ENCODE measurements at regions not wholly inside any gene's neighbourhood (a gene's known extent, or its start where the extent isn't known, plus 50 kb on each side); places are given as distances from the start of the nearest gene placed in this dataset.

DNA sequence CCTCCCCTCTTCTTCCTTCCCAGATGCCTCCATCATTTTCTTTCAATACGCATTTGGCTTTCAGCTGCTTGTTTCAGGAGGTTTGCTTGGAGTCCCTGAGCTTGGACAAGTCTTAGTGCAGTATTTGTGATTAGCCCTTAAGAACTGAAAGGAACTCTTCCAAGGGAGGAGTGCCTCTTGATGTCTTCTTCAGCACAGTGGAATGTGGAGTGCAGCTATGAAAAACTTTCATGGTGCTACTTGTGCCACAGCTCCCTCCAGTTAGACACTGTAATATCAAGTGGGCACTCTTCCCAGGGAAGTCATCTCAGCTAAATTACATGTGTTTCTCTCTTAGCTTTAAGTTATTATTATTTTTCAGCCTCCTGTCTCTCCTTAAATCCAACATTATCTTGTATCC is 173.1 kb downstream of the NECTIN3 start:
- 71 to 80% methylated on average over 1 of the region's 1 CpG for WGBS, 2 donors

GRCh38 chr3:111246967-111247760 is 175.5 kb downstream of the NECTIN3 start:
- Histone ChIP-seq H3K9me3 (ENCODE audit: control insufficient read depth, low read length) (no peaks in the 10 kb centered on the region), H3K4me3 (ENCODE audit: low read length in 2 of 2) (no peak overlapping the region), H3K4me1 (ENCODE audit: control insufficient read depth in 1 of 2, insufficient read depth in 2 of 2, low read length in 2 of 2) (no peaks in the 10 kb centered on the region), H3K36me3 (ENCODE audit: control insufficient read depth in 1 of 2, insufficient read depth in 2 of 2, low read length in 1 of 2) (peaks cover 0 to 2% of the 10 kb centered on the region in 2 donors), H3K27me3 (ENCODE audit: control insufficient read depth in 1 of 2, insufficient read depth in 2 of 2, low read length in 1 of 2) (no peaks in the 10 kb centered on the region), H3K27ac (ENCODE audit: low read depth in 1 of 2, low read length in 2 of 2) (no peak overlapping the region)
- 84% methylated on average over 7 of the region's 7 CpGs for WGBS, 2 donors
- no peak for ATAC-seq (ENCODE audit: low FRiP score)
- intact Hi-C loops (cut with DNase I) = no loop called here
- no peak for DNase-seq

More for the DNA sequence above, 173.1 kb downstream of the NECTIN3 start:
- Histone ChIP-seq H3K4me3 (ENCODE audit: low read length in 2 of 2) (no peak overlapping the region), H3K9me3 (ENCODE audit: control insufficient read depth, low read length) (no peaks in the 10 kb centered on the region), H3K4me1 (ENCODE audit: control insufficient read depth in 1 of 2, insufficient read depth in 2 of 2, low read length in 2 of 2) (no peaks in the 10 kb centered on the region), H3K36me3 (ENCODE audit: control insufficient read depth in 1 of 2, insufficient read depth in 2 of 2, low read length in 1 of 2) (peaks cover 0 to 2% of the 10 kb centered on the region in 2 donors), H3K27me3 (ENCODE audit: control insufficient read depth in 1 of 2, insufficient read depth in 2 of 2, low read length in 1 of 2) (no peaks in the 10 kb centered on the region), H3K27ac (ENCODE audit: low read depth in 1 of 2, low read length in 2 of 2) (no peak overlapping the region)
- intact Hi-C loops (cut with DNase I) = no loop called here
- no peak for DNase-seq
- ATAC-seq (ENCODE audit: low FRiP score) = no peak

DNA sequence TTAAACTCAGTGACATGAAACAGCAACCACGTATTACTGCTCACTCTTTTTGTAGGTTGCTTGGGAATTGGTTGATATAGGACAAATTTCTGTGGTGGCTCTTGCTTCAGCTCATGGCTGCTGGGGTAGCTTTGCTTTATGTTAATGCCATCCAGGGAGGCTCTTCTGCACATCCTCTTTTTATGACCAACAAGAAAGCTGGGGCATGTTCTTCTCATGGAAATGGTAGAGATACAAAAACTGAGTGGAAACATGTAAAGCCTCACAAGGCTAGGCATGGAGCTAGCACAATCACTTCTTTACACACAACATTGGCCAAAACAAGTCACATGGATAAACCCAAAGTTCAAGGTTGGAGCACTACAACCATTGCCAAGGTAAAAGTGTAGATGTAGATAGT is 176.8 kb downstream of the NECTIN3 start:
- no peaks in the 10 kb centered on the region for H3K27me3 ChIP-seq (ENCODE audit: control insufficient read depth in 1 of 2, insufficient read depth in 2 of 2, low read length in 1 of 2)
- WGBS, 2 donors = 88 to 91% methylated on average over 1 of the region's 1 CpG
- no peaks in the 10 kb centered on the region for H3K9me3 ChIP-seq (ENCODE audit: control insufficient read depth, low read length)
- peaks cover 0 to 2% of the 10 kb centered on the region in 2 donors for H3K36me3 ChIP-seq (ENCODE audit: control insufficient read depth in 1 of 2, insufficient read depth in 2 of 2, low read length in 1 of 2)
- intact Hi-C loops (cut with DNase I) = no loop called here
- H3K4me3 ChIP-seq (ENCODE audit: low read length in 2 of 2) = no peak overlapping the region
- H3K27ac ChIP-seq (ENCODE audit: low read depth in 1 of 2, low read length in 2 of 2) = no peak overlapping the region
- no peak for ATAC-seq (ENCODE audit: low FRiP score)
- DNase-seq = no peak
- no peaks in the 10 kb centered on the region for H3K4me1 ChIP-seq (ENCODE audit: control insufficient read depth in 1 of 2, insufficient read depth in 2 of 2, low read length in 2 of 2)

GRCh38 chr3:111249421-111249820 is 177.8 kb downstream of the NECTIN3 start:
- no peaks in the 10 kb centered on the region for H3K4me1 ChIP-seq (ENCODE audit: control insufficient read depth in 1 of 2, insufficient read depth in 2 of 2, low read length in 2 of 2)
- H3K36me3 ChIP-seq (ENCODE audit: control insufficient read depth in 1 of 2, insufficient read depth in 2 of 2, low read length in 1 of 2) = peaks cover 0 to 2% of the 10 kb centered on the region in 2 donors
- intact Hi-C loops (cut with DNase I) = no loop called here
- H3K4me3 ChIP-seq (ENCODE audit: low read length in 2 of 2) = no peak overlapping the region
- DNase-seq (no peak), ATAC-seq (ENCODE audit: low FRiP score) (no peak)
- no peak overlapping the region for H3K27ac ChIP-seq (ENCODE audit: low read depth in 1 of 2, low read length in 2 of 2)
- H3K27me3 ChIP-seq (ENCODE audit: control insufficient read depth in 1 of 2, insufficient read depth in 2 of 2, low read length in 1 of 2) = no peaks in the 10 kb centered on the region
- H3K9me3 ChIP-seq (ENCODE audit: control insufficient read depth, low read length) = no peaks in the 10 kb centered on the region

DNA sequence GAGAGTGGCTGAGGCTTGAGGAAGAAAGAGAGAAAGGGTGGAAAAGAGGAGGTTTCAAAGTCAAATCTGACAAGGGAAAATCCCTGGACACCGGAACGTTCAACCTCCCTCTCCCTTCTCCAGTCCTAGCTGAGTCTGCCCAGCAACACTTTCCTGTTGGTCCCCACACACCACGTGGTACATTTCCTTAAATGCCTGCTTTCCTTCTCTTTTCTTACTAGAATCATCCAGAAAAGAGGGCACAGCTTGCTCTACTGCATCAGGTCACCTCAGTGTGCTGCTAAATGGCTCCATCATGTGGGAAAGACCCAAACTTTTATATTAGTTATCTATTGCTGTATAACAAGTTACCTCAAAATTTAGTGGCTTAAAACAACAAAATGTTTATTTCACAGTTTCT is 181.2 kb downstream of the NECTIN3 start:
- ATAC-seq (ENCODE audit: low FRiP score) = peak; percentile 38
- H3K4me1 ChIP-seq (ENCODE audit: control insufficient read depth in 1 of 2, insufficient read depth in 2 of 2, low read length in 2 of 2) = no peaks in the 10 kb centered on the region
- 9 to 26% methylated on average over 3 of the region's 3 CpGs for WGBS, 2 donors

DNA sequence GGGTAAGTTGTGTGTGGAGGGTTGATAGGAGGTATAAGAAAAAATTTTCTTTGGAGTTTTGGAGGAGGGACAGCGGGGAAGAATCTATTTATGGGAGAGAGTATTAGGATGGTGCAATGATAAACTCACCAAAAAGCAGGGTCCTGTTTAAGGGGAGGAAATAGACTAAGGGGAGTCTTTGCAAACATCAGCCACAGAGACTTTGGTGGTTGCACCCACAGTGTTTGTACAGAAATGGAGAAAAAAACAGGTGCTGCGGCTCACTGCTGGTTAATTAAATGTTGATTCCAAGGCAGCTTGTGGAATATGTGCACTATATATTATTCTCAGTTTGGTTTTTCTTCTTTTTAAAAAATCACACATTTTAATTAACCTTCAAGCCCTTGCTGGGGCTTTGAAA is 182.1 kb downstream of the NECTIN3 start:
- Histone ChIP-seq H3K4me3 (ENCODE audit: low read length in 2 of 2) (no peak overlapping the region), H3K36me3 (ENCODE audit: control insufficient read depth in 1 of 2, insufficient read depth in 2 of 2, low read length in 1 of 2) (no peaks in the 10 kb centered on the region), H3K9me3 (ENCODE audit: control insufficient read depth, low read length) (no peaks in the 10 kb centered on the region), H3K27me3 (ENCODE audit: control insufficient read depth in 1 of 2, insufficient read depth in 2 of 2, low read length in 1 of 2) (no peaks in the 10 kb centered on the region), H3K27ac (ENCODE audit: low read depth in 1 of 2, low read length in 2 of 2) (no peak overlapping the region), H3K4me1 (ENCODE audit: control insufficient read depth in 1 of 2, insufficient read depth in 2 of 2, low read length in 2 of 2) (no peaks in the 10 kb centered on the region)
- no peak for ATAC-seq (ENCODE audit: low FRiP score)
- WGBS, 2 donors = 88 to 90% methylated on average over 2 of the region's 2 CpGs
- intact Hi-C loops (cut with DNase I) = no loop called here
- no peak for DNase-seq

More for the DNA sequence above, 181.2 kb downstream of the NECTIN3 start:
- no peaks in the 10 kb centered on the region for H3K27me3 ChIP-seq (ENCODE audit: control insufficient read depth in 1 of 2, insufficient read depth in 2 of 2, low read length in 1 of 2)
- H3K9me3 ChIP-seq (ENCODE audit: control insufficient read depth, low read length) = no peaks in the 10 kb centered on the region
- H3K4me3 ChIP-seq (ENCODE audit: low read length in 2 of 2) = no peak overlapping the region
- no peaks in the 10 kb centered on the region for H3K36me3 ChIP-seq (ENCODE audit: control insufficient read depth in 1 of 2, insufficient read depth in 2 of 2, low read length in 1 of 2)
- H3K27ac ChIP-seq (ENCODE audit: low read depth in 1 of 2, low read length in 2 of 2) = no peak overlapping the region
- DNase-seq = no peak
- intact Hi-C loops (cut with DNase I) = no loop called here

GRCh38 chr3:111260878-111261277 is 189.3 kb downstream of the NECTIN3 start:
- H3K27ac ChIP-seq (ENCODE audit: low read depth in 1 of 2, low read length in 2 of 2) = no peak overlapping the region
- H3K27me3 ChIP-seq (ENCODE audit: control insufficient read depth in 1 of 2, insufficient read depth in 2 of 2, low read length in 1 of 2) = no peaks in the 10 kb centered on the region
- H3K9me3 ChIP-seq (ENCODE audit: control insufficient read depth, low read length) = no peaks in the 10 kb centered on the region
- no peak overlapping the region for H3K4me3 ChIP-seq (ENCODE audit: low read length in 2 of 2)
- DNase-seq (no peak), ATAC-seq (ENCODE audit: low FRiP score) (no peak)
- intact Hi-C loops (cut with DNase I) = no loop called here
- no peaks in the 10 kb centered on the region for H3K4me1 ChIP-seq (ENCODE audit: control insufficient read depth in 1 of 2, insufficient read depth in 2 of 2, low read length in 2 of 2)
- no peaks in the 10 kb centered on the region for H3K36me3 ChIP-seq (ENCODE audit: control insufficient read depth in 1 of 2, insufficient read depth in 2 of 2, low read length in 1 of 2)

- 43 to 48% methylated on average over 2 of the region's 2 CpGs for WGBS, 2 donors
- ATAC-seq (ENCODE audit: low FRiP score) (no peak), DNase-seq (no peak)
- no peak overlapping the region for H3K27ac ChIP-seq (ENCODE audit: low read depth in 1 of 2, low read length in 2 of 2)
- no peak overlapping the region for H3K4me3 ChIP-seq (ENCODE audit: low read length in 2 of 2)
- H3K9me3 ChIP-seq (ENCODE audit: control insufficient read depth, low read length) = no peaks in the 10 kb centered on the region
- no peaks in the 10 kb centered on the region for H3K36me3 ChIP-seq (ENCODE audit: control insufficient read depth in 1 of 2, insufficient read depth in 2 of 2, low read length in 1 of 2)
- H3K27me3 ChIP-seq (ENCODE audit: control insufficient read depth in 1 of 2, insufficient read depth in 2 of 2, low read length in 1 of 2) = no peaks in the 10 kb centered on the region
- intact Hi-C loops (cut with DNase I) = no loop called here
- no peaks in the 10 kb centered on the region for H3K4me1 ChIP-seq (ENCODE audit: control insufficient read depth in 1 of 2, insufficient read depth in 2 of 2, low read length in 2 of 2)
These were observed 198.2 kb downstream of the NECTIN3 start for GRCh38 chr3:111269777-111270176.

DNA sequence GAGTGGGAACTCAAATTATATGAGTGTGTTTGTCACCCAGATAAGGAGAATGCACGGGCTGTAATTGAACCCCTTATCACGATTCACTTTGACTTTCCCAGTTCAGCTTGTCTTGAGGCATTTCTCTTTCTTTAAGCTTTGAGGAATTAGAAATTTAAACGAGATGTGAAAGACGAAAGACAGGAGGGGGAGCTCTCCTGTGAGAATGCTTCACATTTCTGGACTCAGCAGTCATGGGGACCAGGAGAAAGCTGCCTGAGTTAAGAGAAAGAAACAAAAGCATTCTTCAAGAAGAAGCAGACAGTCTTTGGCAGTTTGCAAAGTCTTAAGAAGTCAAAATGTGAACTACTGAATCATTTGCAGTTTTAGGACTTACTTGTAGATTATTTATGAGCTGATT is 205.6 kb downstream of the NECTIN3 start:
- 4 to 8% methylated on average over 4 of the region's 4 CpGs for WGBS, 2 donors
- no peaks in the 10 kb centered on the region for H3K27me3 ChIP-seq (ENCODE audit: control insufficient read depth in 1 of 2, insufficient read depth in 2 of 2, low read length in 1 of 2)
- no peak for DNase-seq
- H3K4me1 ChIP-seq (ENCODE audit: control insufficient read depth in 1 of 2, insufficient read depth in 2 of 2, low read length in 2 of 2) = no peaks in the 10 kb centered on the region
- no peak overlapping the region for H3K4me3 ChIP-seq (ENCODE audit: low read length in 2 of 2)
- no peak for ATAC-seq (ENCODE audit: low FRiP score)
- H3K9me3 ChIP-seq (ENCODE audit: control insufficient read depth, low read length) = no peaks in the 10 kb centered on the region
- H3K27ac ChIP-seq (ENCODE audit: low read depth in 1 of 2, low read length in 2 of 2) = no peak overlapping the region
- no peaks in the 10 kb centered on the region for H3K36me3 ChIP-seq (ENCODE audit: control insufficient read depth in 1 of 2, insufficient read depth in 2 of 2, low read length in 1 of 2)
- intact Hi-C loops (cut with DNase I) = no loop called here
